OCI-LY7 (cell line): ENCODE measurements at regions not wholly inside any gene's neighbourhood (a gene's known extent, or its start where the extent isn't known, plus 50 kb on each side); places are given as distances from the start of the nearest gene placed in this dataset.

Experiments used
- EZH2phosphoT487 ChIP-seq: fragments of 200-600 bp; sonication (generic); IDR thresholded peaks from 2 replicates; pipeline ENCODE4 v1.6.1; 2018; ENCODE audit warnings: low read depth, borderline replicate concordance, mild to moderate bottlenecking, mixed run types, antibody characterized with exemption, low read length, moderate library complexity, mixed read lengths
- TF ChIP-seq, protein P1 (sequence below): fragments of 200-600 bp; sonication (generic); conservative IDR thresholded peaks from 2 replicates; pipeline ENCODE4 v1.5.1; 2014; ENCODE audit warnings: mild to moderate bottlenecking, antibody characterized with exemption, low read length, moderate library complexity, mixed read lengths

- TF ChIP-seq, protein P1, sequence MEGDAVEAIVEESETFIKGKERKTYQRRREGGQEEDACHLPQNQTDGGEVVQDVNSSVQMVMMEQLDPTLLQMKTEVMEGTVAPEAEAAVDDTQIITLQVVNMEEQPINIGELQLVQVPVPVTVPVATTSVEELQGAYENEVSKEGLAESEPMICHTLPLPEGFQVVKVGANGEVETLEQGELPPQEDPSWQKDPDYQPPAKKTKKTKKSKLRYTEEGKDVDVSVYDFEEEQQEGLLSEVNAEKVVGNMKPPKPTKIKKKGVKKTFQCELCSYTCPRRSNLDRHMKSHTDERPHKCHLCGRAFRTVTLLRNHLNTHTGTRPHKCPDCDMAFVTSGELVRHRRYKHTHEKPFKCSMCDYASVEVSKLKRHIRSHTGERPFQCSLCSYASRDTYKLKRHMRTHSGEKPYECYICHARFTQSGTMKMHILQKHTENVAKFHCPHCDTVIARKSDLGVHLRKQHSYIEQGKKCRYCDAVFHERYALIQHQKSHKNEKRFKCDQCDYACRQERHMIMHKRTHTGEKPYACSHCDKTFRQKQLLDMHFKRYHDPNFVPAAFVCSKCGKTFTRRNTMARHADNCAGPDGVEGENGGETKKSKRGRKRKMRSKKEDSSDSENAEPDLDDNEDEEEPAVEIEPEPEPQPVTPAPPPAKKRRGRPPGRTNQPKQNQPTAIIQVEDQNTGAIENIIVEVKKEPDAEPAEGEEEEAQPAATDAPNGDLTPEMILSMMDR: no peak
- no peak for TF ChIP-seq EZH2phosphoT487
Observed at GRCh38 chr11:130806746-130807145, 109.5 kb downstream of the SNX19 start.
